H1 (cell line): ENCODE measurements at regions not wholly inside any gene's neighbourhood (a gene's known extent, or its start where the extent isn't known, plus 50 kb on each side); places are given as distances from the start of the nearest gene placed in this dataset.

Source experiments
- CTCF ChIA-PET: fragments of 300-600 bp; sonication (Branson Sonifier 250); formaldehyde crosslinking; loops from one replicate; lab custom pipeline; 2021; ENCODE audit not compliant: partially characterized antibody; lab: Charles Lee
- POLR2A ChIA-PET: fragments of 300-600 bp; sonication (Branson Sonifier 250); formaldehyde crosslinking; loops from one replicate; lab custom pipeline; 2021; ENCODE audit warnings: inconsistent platforms; ENCODE audit not compliant: partially characterized antibody; lab: Charles Lee
- DNase-seq, 2 experiments: peaks; one replicate each; pipeline versions ENCODE4 v3.0.0 to v3.0.0-alpha.2; 2010 to 2022; ENCODE audit warnings: low spot score in 2 of 2, low read depth in 1 of 2, mixed read lengths in 1 of 2
- FAIRE-seq: peaks from 2 replicates; lab custom pipeline; 2011; peaks lifted over from hg19 to GRCh38; lab: Jason Lieb, UNC
- H2AFZ ChIP-seq: 2 replicates; pipeline ENCODE4 v1.8.1; 2012; ENCODE audit warnings: low read length, inconsistent platforms
- H2AK5ac ChIP-seq: 2 replicates; pipeline ENCODE4 v1.6.1; 2013; ENCODE audit warnings: low read depth, low read length
- H2BK120ac ChIP-seq: replicated peaks from 2 replicates; pipeline ENCODE3; 2013; ENCODE audit warnings: low read depth, low read length, inconsistent platforms
- H2BK12ac ChIP-seq: 2 replicates; pipeline ENCODE4 v1.6.1; 2013; ENCODE audit warnings: low read depth, low read length
- H2BK15ac ChIP-seq: 2 replicates; pipeline ENCODE4 v1.6.1; 2013; ENCODE audit warnings: low read length
- H2BK20ac ChIP-seq: 2 replicates; pipeline ENCODE4 v1.6.1; 2013; ENCODE audit warnings: low read length
- H2BK5ac ChIP-seq: 2 replicates; pipeline ENCODE4 v1.6.1; 2013; ENCODE audit warnings: low read depth, low read length
- H3K14ac ChIP-seq: 2 replicates; pipeline ENCODE4 v1.6.1; 2013; ENCODE audit warnings: inconsistent platforms; ENCODE audit not compliant: insufficient read length
- H3K18ac ChIP-seq: 2 replicates; pipeline ENCODE4 v1.6.1; 2013; ENCODE audit warnings: low read length; ENCODE audit errors: extremely low read depth
- H3K23ac ChIP-seq: 2 replicates; pipeline ENCODE4 v1.6.1; 2013; ENCODE audit warnings: inconsistent platforms; ENCODE audit not compliant: insufficient read length
- H3K23me2 ChIP-seq: 2 replicates; pipeline ENCODE4 v1.6.1; 2013; ENCODE audit warnings: low read depth, low read length
- H3K27ac ChIP-seq: 2 replicates; pipeline ENCODE4 v1.6.1; 2011; ENCODE audit warnings: low read depth, low read length, inconsistent platforms
- H3K27me3 ChIP-seq, 4 experiments: replicated peaks in 1 of 4; 1 replicate in 1 of 4; 2 replicates in 3 of 4; pipeline versions ENCODE4 v1.6.1 to v1.8.1; 2011 to 2013; ENCODE audit warnings: low read length in 3 of 4, mild to moderate bottlenecking in 3 of 4, inconsistent platforms in 2 of 4, mixed read lengths in 2 of 4, moderate library complexity in 1 of 4; ENCODE audit not compliant: control insufficient read depth in 3 of 4, insufficient read depth in 3 of 4; ENCODE audit errors: extremely low read depth in 1 of 4
- H3K36me3 ChIP-seq, 4 experiments: 2 replicates each; pipeline versions ENCODE4 v1.6.1 to v1.8.1; 2011 to 2013; ENCODE audit warnings: mild to moderate bottlenecking in 4 of 4, low read length in 3 of 4, moderate library complexity in 2 of 4, control low read depth in 1 of 4, inconsistent platforms in 1 of 4; ENCODE audit not compliant: insufficient read depth in 4 of 4, control insufficient read depth in 2 of 4
- H3K4ac ChIP-seq: replicated peaks from 2 replicates; pipeline ENCODE3; 2013; ENCODE audit warnings: low read length, low read depth, mixed read lengths, inconsistent platforms; ENCODE audit not compliant: insufficient read length
- H3K4me1 ChIP-seq, 4 experiments: replicated peaks in 1 of 4; 1 replicate in 1 of 4; 2 replicates in 3 of 4; pipeline versions ENCODE4 v1.6.1 to v1.8.1; 2011 to 2013; ENCODE audit warnings: low read length in 3 of 4, inconsistent platforms in 2 of 4, mixed read lengths in 1 of 4; ENCODE audit not compliant: insufficient read depth in 4 of 4, control insufficient read depth in 3 of 4
- H3K4me2 ChIP-seq, 2 experiments: 2 replicates each; pipeline versions ENCODE4 v1.6.1 to v1.8.1; 2011 to 2013; ENCODE audit warnings: low read depth in 2 of 2, low read length in 2 of 2, control low read depth in 1 of 2, inconsistent platforms in 1 of 2, mild to moderate bottlenecking in 1 of 2; ENCODE audit not compliant: insufficient read depth in 1 of 2
- H3K4me3 ChIP-seq, 4 experiments: fragments of 200-600, 300-600 bp in 1 of 4; sonication (generic), shearing (Covaris generic), sonication (Bioruptor Twin) in 1 of 4; 2 replicates each; pipeline versions ENCODE4 v1.5.1 to v1.8.1; 2011 to 2016; ENCODE audit warnings: low read length in 4 of 4, low read depth in 3 of 4, control low read depth in 2 of 4, inconsistent platforms in 2 of 4, mild to moderate bottlenecking in 2 of 4, mixed read lengths in 1 of 4, moderate library complexity in 1 of 4; ENCODE audit not compliant: insufficient read depth in 2 of 4; ENCODE audit errors: extremely low read depth in 1 of 4
- H3K56ac ChIP-seq: replicated peaks from 2 replicates; pipeline ENCODE3; 2013; ENCODE audit warnings: low read depth, mild to moderate bottlenecking, mixed read lengths, low read length, inconsistent platforms; ENCODE audit not compliant: insufficient read length
- H3K79me1 ChIP-seq: 2 replicates; pipeline ENCODE4 v1.6.1; 2013; ENCODE audit warnings: low read depth, low read length, control low read depth
- H3K79me2 ChIP-seq, 2 experiments: 2 replicates each; pipeline versions ENCODE4 v1.6.1 to v1.8.1; 2012 to 2013; ENCODE audit warnings: low read length in 2 of 2, mild to moderate bottlenecking in 2 of 2, inconsistent platforms in 1 of 2; ENCODE audit not compliant: insufficient read depth in 2 of 2, control insufficient read depth in 1 of 2
- H3K9ac ChIP-seq, 4 experiments: replicated peaks in 1 of 4; 1 replicate in 1 of 4; 2 replicates in 3 of 4; pipeline versions ENCODE4 v1.6.1 to v1.8.1; 2011 to 2013; ENCODE audit warnings: low read depth in 3 of 4, low read length in 3 of 4, control low read depth in 2 of 4, mild to moderate bottlenecking in 2 of 4, moderate library complexity in 2 of 4, inconsistent platforms in 1 of 4; ENCODE audit errors: extremely low read depth in 1 of 4
- H3K9me3 ChIP-seq, 2 experiments: 2 replicates each; pipeline versions ENCODE4 v1.6.1 to v1.8.1; 2012 to 2013; ENCODE audit warnings: mild to moderate bottlenecking in 2 of 2, moderate library complexity in 2 of 2, control low read depth in 1 of 2, inconsistent platforms in 1 of 2, low read depth in 1 of 2, low read length in 1 of 2, mixed read lengths in 1 of 2; ENCODE audit not compliant: insufficient read depth in 2 of 2
- H4K20me1 ChIP-seq, 2 experiments: replicated peaks in 1 of 2; 2 replicates each; pipeline versions ENCODE3 to v1.8.1; 2011 to 2013; ENCODE audit warnings: inconsistent platforms in 2 of 2, low read length in 2 of 2, mild to moderate bottlenecking in 1 of 2; ENCODE audit not compliant: insufficient read depth in 2 of 2, control insufficient read depth in 1 of 2
- H4K5ac ChIP-seq: 2 replicates; pipeline ENCODE4 v1.6.1; 2013; ENCODE audit warnings: low read length, low read depth, mixed read lengths, inconsistent platforms; ENCODE audit not compliant: insufficient read length
- H4K8ac ChIP-seq: 2 replicates; pipeline ENCODE4 v1.8.0; 2013; ENCODE audit warnings: mild to moderate bottlenecking, moderate library complexity, low read length, inconsistent platforms; ENCODE audit not compliant: insufficient read depth; ENCODE audit errors: extremely low read depth
- H4K91ac ChIP-seq: replicated peaks from 2 replicates; pipeline ENCODE3; 2013; ENCODE audit warnings: low read length, mixed read lengths, inconsistent platforms; ENCODE audit not compliant: insufficient read length
- ATF3 ChIP-seq: IDR thresholded peaks from 2 replicates; pipeline ENCODE4 v1.6.1; 2011; ENCODE audit warnings: low read depth, mild to moderate bottlenecking, low read length; ENCODE audit not compliant: insufficient read depth
- BACH1 ChIP-seq: IDR thresholded peaks from 2 replicates; pipeline ENCODE4 v1.6.1; 2012; ENCODE audit warnings: low read length, improper control_type of control experiment
- CBX5 ChIP-seq: fragments of 300-800, 300-1000 bp; sonication (generic); IDR thresholded peaks from 2 replicates; pipeline ENCODE4 v1.7.1; 2016; ENCODE audit warnings: antibody characterized with exemption, low read length, low read depth
- CHD2 ChIP-seq: IDR thresholded peaks from 2 replicates; pipeline ENCODE4 v1.6.1; 2012; ENCODE audit warnings: low read length, improper control_type of control experiment
- EZH2 ChIP-seq: fragments of 200-600 bp; sonication (generic); IDR thresholded peaks from 2 replicates; pipeline ENCODE4 v1.7.1; 2012; ENCODE audit warnings: low read depth, mild to moderate bottlenecking, moderate library complexity, low read length, inconsistent platforms; ENCODE audit not compliant: severe bottlenecking
- JUN ChIP-seq: IDR thresholded peaks from 2 replicates; pipeline ENCODE4 v1.6.1; 2011; ENCODE audit warnings: low read depth, mild to moderate bottlenecking, improper control_type of control experiment, low read length
- KDM1A ChIP-seq: fragments of 200-600, 300-600 bp; sonication (generic); IDR thresholded peaks from 2 replicates; pipeline ENCODE4 v1.7.1; 2016; ENCODE audit warnings: mild to moderate bottlenecking, low read length, borderline replicate concordance
- MAX ChIP-seq: IDR thresholded peaks from 2 replicates; pipeline ENCODE4 v1.6.1; 2012; ENCODE audit warnings: inconsistent platforms
- PHF8 ChIP-seq: fragments of 200-600 bp; sonication (generic); conservative IDR thresholded peaks from 2 replicates; pipeline ENCODE4 v1.7.1; 2012; ENCODE audit warnings: low read depth, mild to moderate bottlenecking, inconsistent platforms, low read length, moderate library complexity
- POU5F1 ChIP-seq: IDR thresholded peaks from 2 replicates; pipeline ENCODE4 v1.6.1; 2011; ENCODE audit warnings: low read depth, mild to moderate bottlenecking, low read length, moderate library complexity
- SIN3A ChIP-seq, 2 experiments: IDR thresholded peaks in 1 of 2; conservative IDR thresholded peaks in 1 of 2; 2 replicates each; pipeline ENCODE4 v1.6.1; 2011 to 2012; ENCODE audit warnings: low read length in 2 of 2, improper control_type of control experiment in 1 of 2, low read depth in 1 of 2, mild to moderate bottlenecking in 1 of 2
- TCF12 ChIP-seq: IDR thresholded peaks from 2 replicates; pipeline ENCODE4 v1.6.1; 2011; ENCODE audit warnings: low read depth, mild to moderate bottlenecking, low read length
- WGBS, 2 experiments: shearing (Covaris generic) in 1 of 2; methylation state at CpG; one replicate each; pipeline versions ENCODE4 v1.1.6 to v1.1.7; 2013 to 2015; ENCODE audit warnings: low lambda C conversion rate in 2 of 2, mixed read lengths in 2 of 2, inconsistent platforms in 1 of 2, low coverage in 1 of 2, missing lambda C conversion rate in 1 of 2; ENCODE audit not compliant: insufficient replicate concordance in 2 of 2, insufficient coverage in 1 of 2, insufficient read length in 1 of 2; ENCODE audit errors: extremely low coverage in 1 of 2, missing lambda C conversion rate in 1 of 2; 5-methylcytosine and 5-hydroxymethylcytosine counted together

GRCh38 chr17:69800870-69801269 lies 274.2 kb upstream of the KCNJ16 start:
- no peak overlapping the region for H2BK12ac ChIP-seq
- no peaks in the 10 kb centered on the region for H4K20me1 ChIP-seq
- H3K27me3 ChIP-seq, result no peaks in the 10 kb centered on the region
- H3K4me2 ChIP-seq, result no peak overlapping the region
- peaks cover 0 to 3% (median 0%) of the 10 kb centered on the region in 4 experiments; a peak in 2 of 7 replicates for H3K4me1 ChIP-seq
- no peaks in the 10 kb centered on the region for H3K23me2 ChIP-seq
- H3K27ac ChIP-seq, result no peak overlapping the region
- no peak overlapping the region for H4K5ac ChIP-seq
- no peak overlapping the region for H4K91ac ChIP-seq
- 100% methylated on average over 3 of the region's 3 CpGs; no CpG with 5 or more reads in 1 of the 2 experiments for WGBS, 2 experiments
- no peaks in the 10 kb centered on the region for H3K79me2 ChIP-seq
- no peak overlapping the region for H3K14ac ChIP-seq
- H3K23ac ChIP-seq, result no peak overlapping the region
- no peak overlapping the region for H2AK5ac ChIP-seq
- H2BK15ac ChIP-seq, result no peak overlapping the region
- H4K8ac ChIP-seq, result no peak overlapping the region; the same call in 1 of the 2 replicates
- no peak overlapping the region for H2BK20ac ChIP-seq
- ChIA-PET CTCF (interaction anchor here (0.9 to 2.3 kb wide), 5 partner anchors 28 to 343 kb away, joined by 3 to 9 read pairs (median 4); no protein-coding TSS in a partner anchor), POLR2A (no interaction called here)
- H3K9me3 ChIP-seq, result peaks cover 0 to 8% of the 10 kb centered on the region in 2 experiments; a peak in 1 of 4 replicates
- H2BK120ac ChIP-seq, result no peak overlapping the region
- TF ChIP-seq PHF8, result no peak
- TF ChIP-seq POU5F1, result no peak
- TF ChIP-seq ATF3, result no peak
- TF ChIP-seq TCF12, result no peak
- TF ChIP-seq CHD2, result no peak
- no peak for TF ChIP-seq BACH1
- TF ChIP-seq SIN3A (conservative IDR thresholded peaks at IDR 0.05 in 1 of 2, IDR thresholded peaks at IDR 0.05 in 1 of 2; ENCODE audit: low read depth in 1 of 2, low read length in 2 of 2), result no peak
- TF ChIP-seq JUN, result no peak
- TF ChIP-seq MAX, result no peak
- TF ChIP-seq KDM1A, result no peak
- TF ChIP-seq CBX5, result no peak
- TF ChIP-seq EZH2, result no peak
- H3K18ac ChIP-seq, result no peak overlapping the region
- H3K79me1 ChIP-seq, result no peaks in the 10 kb centered on the region
- H3K4ac ChIP-seq, result no peak overlapping the region
- no peak overlapping the region for H2BK5ac ChIP-seq
- no peak overlapping the region for H3K4me3 ChIP-seq
- DNase-seq, result no peak
- H3K36me3 ChIP-seq, result no peaks in the 10 kb centered on the region
- H3K9ac ChIP-seq, result no peak overlapping the region
- H3K56ac ChIP-seq, result no peak overlapping the region
- no peak overlapping the region for H2AFZ ChIP-seq
- FAIRE-seq, result no peak
